HEK293 (cell line): ENCODE measurements at regions not wholly inside any gene's neighbourhood (a gene's known extent, or its start where the extent isn't known, plus 50 kb on each side); places are given as distances from the start of the nearest gene placed in this dataset.

ENCODE experiments used
- ATF2 ChIP-seq: fragments of 450-650 bp; formaldehyde crosslinking; IDR thresholded peaks from 2 replicates; pipeline ENCODE4 v1.5.1; 2016; ENCODE audit warnings: missing biosample characterization, missing genetic modification characterization, low read depth
- CTCF ChIP-seq: fragments of 450-650 bp; formaldehyde crosslinking; IDR thresholded peaks from 2 replicates; pipeline ENCODE4 v1.5.1; 2016; ENCODE audit warnings: missing biosample characterization, missing genetic modification characterization
- KLF10 ChIP-seq: fragments of 450-650 bp; IDR thresholded peaks from 2 replicates; pipeline ENCODE4 v1.5.1; 2018; ENCODE audit warnings: missing biosample characterization, mild to moderate bottlenecking, missing genetic modification characterization
- SP2 ChIP-seq: fragments of 450-650 bp; formaldehyde crosslinking; IDR thresholded peaks from 2 replicates; pipeline ENCODE4 v1.5.1; 2016; ENCODE audit warnings: missing biosample characterization, missing genetic modification characterization
- TRIM28 ChIP-seq: IDR thresholded peaks from 2 replicates; pipeline ENCODE4 v1.6.1; 2011; ENCODE audit warnings: low read length, control low read depth, borderline replicate concordance
- ZNF133 ChIP-seq: fragments of 450-650 bp; formaldehyde crosslinking; IDR thresholded peaks from 2 replicates; pipeline ENCODE4 v1.5.1; 2016; ENCODE audit warnings: missing biosample characterization, missing genetic modification characterization

GRCh38 chr5:159668556-159668955, 247.7 kb upstream of the ADRA1B start:
- TF ChIP-seq CTCF (tag by site-specific recombination) (no peak), TRIM28 (no peak), ZNF133 (tag by site-specific recombination) (no peak), ATF2 (tag by site-specific recombination) (no peak), SP2 (tag by site-specific recombination) (no peak), KLF10 (tag by site-specific recombination) (no peak)
